ENCODE measurements at regions not wholly inside any gene's neighbourhood (a gene's known extent, or its start where the extent isn't known, plus 50 kb on each side); places are given as distances from the start of the nearest gene placed in this dataset.

DNA sequence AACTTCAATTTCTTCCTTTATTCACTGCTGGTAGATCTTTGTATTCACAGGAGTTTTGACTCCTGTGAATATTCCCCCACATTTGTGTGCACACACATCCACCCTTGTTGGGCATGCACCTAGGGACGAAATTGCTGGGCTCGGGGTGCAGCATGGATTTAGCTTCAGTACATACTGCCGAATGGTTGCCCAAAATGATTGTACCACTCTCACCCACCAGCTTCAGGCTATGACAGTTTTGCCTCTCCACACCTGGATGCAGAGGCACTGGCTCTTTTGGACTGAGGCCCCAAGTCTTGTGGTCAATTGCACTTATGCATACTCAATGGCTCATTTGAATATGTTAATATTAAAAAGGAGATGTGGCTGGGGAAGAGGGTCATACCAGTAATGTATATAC lies 65.1 kb upstream of the ODC1 start:
- DNase-seq (ENCODE audit: extremely low read depth in 1 of 4, low spot score in 3 of 4), result no peak

DNA sequence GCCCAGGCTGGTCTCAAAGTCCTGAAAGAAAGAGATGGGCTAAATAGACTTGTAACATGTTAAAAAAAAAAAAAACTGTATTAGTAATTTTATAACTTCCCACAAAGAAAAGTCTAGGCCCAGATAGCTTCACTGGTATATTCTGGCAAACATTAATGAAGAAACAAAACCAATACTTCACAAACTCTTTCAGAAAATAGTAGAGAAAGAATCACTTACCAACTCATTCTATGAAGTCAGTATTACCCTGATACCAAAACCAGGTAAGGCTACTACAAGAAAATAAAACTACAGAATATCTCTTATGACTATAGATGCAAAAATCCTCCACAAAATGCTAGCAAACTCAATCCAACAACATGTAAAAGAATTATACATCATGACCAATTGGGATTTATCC lies 59.9 kb upstream of the ODC1 start:
- H3K9me1 ChIP-seq (ENCODE audit: control insufficient read depth, insufficient read depth, low read length), result no peaks in the 10 kb centered on the region
- no peak overlapping the region for H3K4me3 ChIP-seq
- H3K27ac ChIP-seq (ENCODE audit: extremely low read depth, low read depth, low read length), result no peak overlapping the region
- H2AFZ ChIP-seq (ENCODE audit: low read depth, low read length), result no peak overlapping the region
- intact Hi-C loops (cut with micrococcal nuclease) (no loop called here), in situ Hi-C loops (cut with MboI) (no loop called here)
- H3K9me3 ChIP-seq (replicated peaks; ENCODE audit: control insufficient read depth, insufficient read depth, low read depth, low read length), result no peaks in the 10 kb centered on the region
- no TSS peak for BruUV-seq (replicated peaks)
- ATAC-seq (no peak), DNase-seq (ENCODE audit: extremely low read depth in 1 of 4, low spot score in 3 of 4) (no peak), FAIRE-seq (no peak)
- no peaks in the 10 kb centered on the region for H4K20me1 ChIP-seq (replicated peaks; ENCODE audit: control insufficient read depth, insufficient read depth, low read length)
- TF ChIP-seq, protein P1, sequence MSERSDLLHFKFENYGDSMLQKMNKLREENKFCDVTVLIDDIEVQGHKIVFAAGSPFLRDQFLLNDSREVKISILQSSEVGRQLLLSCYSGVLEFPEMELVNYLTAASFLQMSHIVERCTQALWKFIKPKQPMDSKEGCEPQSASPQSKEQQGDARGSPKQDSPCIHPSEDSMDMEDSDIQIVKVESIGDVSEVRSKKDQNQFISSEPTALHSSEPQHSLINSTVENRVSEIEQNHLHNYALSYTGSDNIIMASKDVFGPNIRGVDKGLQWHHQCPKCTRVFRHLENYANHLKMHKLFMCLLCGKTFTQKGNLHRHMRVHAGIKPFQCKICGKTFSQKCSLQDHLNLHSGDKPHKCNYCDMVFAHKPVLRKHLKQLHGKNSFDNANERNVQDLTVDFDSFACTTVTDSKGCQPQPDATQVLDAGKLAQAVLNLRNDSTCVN (CRISPR knock-in tag; IDR thresholded peaks at IDR 0.05), result no peak
- TF ChIP-seq, protein P2, sequence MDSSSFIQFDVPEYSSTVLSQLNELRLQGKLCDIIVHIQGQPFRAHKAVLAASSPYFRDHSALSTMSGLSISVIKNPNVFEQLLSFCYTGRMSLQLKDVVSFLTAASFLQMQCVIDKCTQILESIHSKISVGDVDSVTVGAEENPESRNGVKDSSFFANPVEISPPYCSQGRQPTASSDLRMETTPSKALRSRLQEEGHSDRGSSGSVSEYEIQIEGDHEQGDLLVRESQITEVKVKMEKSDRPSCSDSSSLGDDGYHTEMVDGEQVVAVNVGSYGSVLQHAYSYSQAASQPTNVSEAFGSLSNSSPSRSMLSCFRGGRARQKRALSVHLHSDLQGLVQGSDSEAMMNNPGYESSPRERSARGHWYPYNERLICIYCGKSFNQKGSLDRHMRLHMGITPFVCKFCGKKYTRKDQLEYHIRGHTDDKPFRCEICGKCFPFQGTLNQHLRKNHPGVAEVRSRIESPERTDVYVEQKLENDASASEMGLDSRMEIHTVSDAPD (CRISPR knock-in tag; IDR thresholded peaks at IDR 0.05), result no peak
- TF ChIP-seq RBM39 (optimal IDR thresholded peaks at IDR 0.05; ENCODE audit: low read depth, low read length) (no peak), FOXJ2 (tag; IDR thresholded peaks at IDR 0.05) (no peak), ETV1 (tag; conservative IDR thresholded peaks at IDR 0.05; ENCODE audit: low read depth) (no peak), PHB (CRISPR knock-in tag; IDR thresholded peaks at IDR 0.05) (no peak), ZNF197 (CRISPR knock-in tag; IDR thresholded peaks at IDR 0.05; ENCODE audit: low read depth) (no peak), POLR2A (conservative IDR thresholded peaks at IDR 0.05) (no peak), NR2F6 (CRISPR knock-in tag; IDR thresholded peaks at IDR 0.05) (no peak), TCF7 (IDR thresholded peaks at IDR 0.05; ENCODE audit: borderline replicate concordance) (no peak), MTA3 (IDR thresholded peaks at IDR 0.05; ENCODE audit: borderline replicate concordance) (no peak)
- no peak overlapping the region for H3K4me2 ChIP-seq (ENCODE audit: insufficient read depth, low read length)
- peaks cover 24 to 43% of the 10 kb centered on the region in 2 experiments; a peak in 4 of 5 replicates for H3K27me3 ChIP-seq (ENCODE audit: control insufficient read depth in 2 of 2, insufficient read depth in 2 of 2, low read length in 2 of 2)
- peaks cover 0 to 4% of the 10 kb centered on the region in 2 experiments; a peak in 1 of 5 replicates for H3K4me1 ChIP-seq (replicated peaks in 1 of 2; ENCODE audit: control insufficient read depth in 2 of 2, insufficient read depth in 2 of 2, low read length in 2 of 2)
- no peak overlapping the region for H3K9ac ChIP-seq (ENCODE audit: insufficient read depth in 1 of 2, low read depth in 2 of 2, low read length in 2 of 2)
- POLR2A ChIA-PET, result interaction anchor here (0.6 kb wide), 1 partner anchor 31 kb away, joined by 4 read pairs; no protein-coding TSS in a partner anchor
- H3K79me2 ChIP-seq (ENCODE audit: control insufficient read depth, insufficient read depth, low read length), result no peaks in the 10 kb centered on the region
- no peaks in the 10 kb centered on the region for H3K36me3 ChIP-seq (ENCODE audit: control insufficient read depth, insufficient read depth, low read length)
- CTCF ChIA-PET (ENCODE audit: low intra/inter-chr PET ratio), result no interaction called here

More for the DNA sequence above, 65.1 kb upstream of the ODC1 start:
- BruUV-seq (replicated peaks), result no TSS peak
- Histone ChIP-seq H3K4me3 (no peak overlapping the region), H3K9me1 (ENCODE audit: control insufficient read depth, insufficient read depth, low read length) (no peaks in the 10 kb centered on the region), H3K27me3 (ENCODE audit: control insufficient read depth in 2 of 2, insufficient read depth in 2 of 2, low read length in 2 of 2) (peaks cover 0 to 7% of the 10 kb centered on the region in 2 experiments; a peak in 3 of 5 replicates), H3K9ac (ENCODE audit: insufficient read depth in 1 of 2, low read depth in 2 of 2, low read length in 2 of 2) (no peak overlapping the region), H3K79me2 (ENCODE audit: control insufficient read depth, insufficient read depth, low read length) (no peaks in the 10 kb centered on the region), H4K20me1 (replicated peaks; ENCODE audit: control insufficient read depth, insufficient read depth, low read length) (no peaks in the 10 kb centered on the region), H2AFZ (ENCODE audit: low read depth, low read length) (no peak overlapping the region), H3K36me3 (ENCODE audit: control insufficient read depth, insufficient read depth, low read length) (no peaks in the 10 kb centered on the region), H3K27ac (ENCODE audit: extremely low read depth, low read depth, low read length) (no peak overlapping the region), H3K4me1 (replicated peaks in 1 of 2; ENCODE audit: control insufficient read depth in 2 of 2, insufficient read depth in 2 of 2, low read length in 2 of 2) (no peaks in the 10 kb centered on the region), H3K9me3 (replicated peaks; ENCODE audit: control insufficient read depth, insufficient read depth, low read depth, low read length) (peaks cover 12% of the 10 kb centered on the region), H3K4me2 (ENCODE audit: insufficient read depth, low read length) (no peak overlapping the region)
- CTCF ChIA-PET (ENCODE audit: low intra/inter-chr PET ratio), result no interaction called here
- FAIRE-seq (no peak), ATAC-seq (no peak)
- no peak for TF ChIP-seq SMAD4 (CRISPR knock-in tag; conservative IDR thresholded peaks at IDR 0.05)
- intact Hi-C loops (cut with micrococcal nuclease) (no loop called here), in situ Hi-C loops (cut with MboI) (no loop called here)
- POLR2A ChIA-PET, result interaction anchor here (0.8 kb wide), 1 partner anchor 10 kb away, joined by 4 read pairs; no protein-coding TSS in a partner anchor
- 2% methylated on average over 3 of the region's 3 CpGs for WGBS (ENCODE audit: insufficient coverage, low coverage, missing lambda C conversion rate)
